Neutrophil (primary cell): ENCODE measurements at regions not wholly inside any gene's neighbourhood (a gene's known extent, or its start where the extent isn't known, plus 50 kb on each side); places are given as distances from the start of the nearest gene placed in this dataset.
"Not testable (repeated sequence)": the region's sequence is repeated elsewhere in the genome, so short reads cannot be mapped to it uniquely, and the experiment has no call there.

Source experiments
- H3K27ac ChIP-seq: fragments of 200-600 bp; sonication (generic); 2 replicates; pipeline ENCODE4 v1.5.1; 2016; ENCODE audit warnings: mild to moderate bottlenecking, moderate library complexity
- H3K27me3 ChIP-seq: fragments of 200-600 bp; sonication (generic); 2 replicates; pipeline ENCODE4 v1.6.0; 2016; ENCODE audit warnings: mild to moderate bottlenecking
- H3K36me3 ChIP-seq: fragments of 200-600 bp; sonication (generic); 2 replicates; pipeline ENCODE4 v1.5.1; 2017
- H3K4me1 ChIP-seq, 2 experiments: fragments of 200-600 bp in 1 of 2; sonication (generic) in 1 of 2; 1 replicate in 1 of 2; 2 replicates in 1 of 2; pipeline versions ENCODE4 v1.5.1 to v1.6.1; 2013 to 2016; ENCODE audit warnings: low read depth in 1 of 2, low read length in 1 of 2, mild to moderate bottlenecking in 1 of 2, moderate library complexity in 1 of 2; ENCODE audit not compliant: control insufficient read depth in 1 of 2, insufficient read depth in 1 of 2
- H3K4me3 ChIP-seq, 2 experiments: fragments of 200-600 bp in 1 of 2; sonication (generic) in 1 of 2; 1 replicate in 1 of 2; 2 replicates in 1 of 2; pipeline ENCODE4 v1.5.1; 2013 to 2016; ENCODE audit warnings: low read depth in 1 of 2, low read length in 1 of 2, mild to moderate bottlenecking in 1 of 2, moderate library complexity in 1 of 2
- H3K9me3 ChIP-seq: fragments of 200-600 bp; sonication (generic); 2 replicates; pipeline ENCODE4 v1.5.1; 2016
- TF ChIP-seq, protein P1 (sequence below): fragments of 200-600 bp; sonication (generic); IDR thresholded peaks from 2 replicates; pipeline ENCODE4 v1.5.1; 2016; ENCODE audit warnings: antibody characterized with exemption

GRCh38 chr5:17415321-17415758, 82.7 kb upstream of the TAF11L2 start:
- Histone ChIP-seq H3K4me3 (no peak overlapping the region), H3K9me3 (no peaks in the 10 kb centered on the region), H3K36me3 (no peaks in the 10 kb centered on the region), H3K27ac (no peak overlapping the region), H3K27me3 (no peaks in the 10 kb centered on the region), H3K4me1 (peaks cover 32 to 34% of the 10 kb centered on the region in 2 experiments)
- TF ChIP-seq, protein P1, sequence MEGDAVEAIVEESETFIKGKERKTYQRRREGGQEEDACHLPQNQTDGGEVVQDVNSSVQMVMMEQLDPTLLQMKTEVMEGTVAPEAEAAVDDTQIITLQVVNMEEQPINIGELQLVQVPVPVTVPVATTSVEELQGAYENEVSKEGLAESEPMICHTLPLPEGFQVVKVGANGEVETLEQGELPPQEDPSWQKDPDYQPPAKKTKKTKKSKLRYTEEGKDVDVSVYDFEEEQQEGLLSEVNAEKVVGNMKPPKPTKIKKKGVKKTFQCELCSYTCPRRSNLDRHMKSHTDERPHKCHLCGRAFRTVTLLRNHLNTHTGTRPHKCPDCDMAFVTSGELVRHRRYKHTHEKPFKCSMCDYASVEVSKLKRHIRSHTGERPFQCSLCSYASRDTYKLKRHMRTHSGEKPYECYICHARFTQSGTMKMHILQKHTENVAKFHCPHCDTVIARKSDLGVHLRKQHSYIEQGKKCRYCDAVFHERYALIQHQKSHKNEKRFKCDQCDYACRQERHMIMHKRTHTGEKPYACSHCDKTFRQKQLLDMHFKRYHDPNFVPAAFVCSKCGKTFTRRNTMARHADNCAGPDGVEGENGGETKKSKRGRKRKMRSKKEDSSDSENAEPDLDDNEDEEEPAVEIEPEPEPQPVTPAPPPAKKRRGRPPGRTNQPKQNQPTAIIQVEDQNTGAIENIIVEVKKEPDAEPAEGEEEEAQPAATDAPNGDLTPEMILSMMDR, result no peak

GRCh38 chr5:17416374-17416773, 81.7 kb upstream of the TAF11L2 start:
- H3K36me3 ChIP-seq, H3K27ac ChIP-seq, H3K9me3 ChIP-seq, H3K4me3 ChIP-seq, H3K27me3 ChIP-seq: not testable (repeated sequence)
- peaks cover 36 to 37% of the 10 kb centered on the region in 2 experiments for H3K4me1 ChIP-seq

DNA sequence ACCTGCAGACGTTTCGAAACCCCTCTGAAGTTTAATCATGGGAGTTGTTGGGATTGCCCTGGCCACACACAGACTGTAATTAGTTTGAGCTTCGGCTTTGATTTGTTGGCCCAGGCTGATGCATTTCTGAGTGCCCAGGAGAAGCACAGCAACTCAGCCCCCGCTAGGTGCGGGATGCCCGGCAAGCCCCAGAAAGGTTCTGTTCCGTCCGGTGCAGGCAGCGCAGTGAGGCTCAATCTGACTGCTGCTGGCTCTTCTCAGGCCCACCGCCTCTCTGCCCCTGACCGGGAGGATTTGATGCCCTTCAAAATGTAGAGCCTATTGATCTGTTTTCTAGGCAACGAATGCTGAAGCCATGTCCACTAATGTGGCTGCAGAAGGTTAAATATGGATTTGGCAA, 73.4 kb upstream of the TAF11L2 start:
- no peak overlapping the region for H3K4me3 ChIP-seq
- TF ChIP-seq, protein P1, result no peak

GRCh38 chr5:17425385-17426070, 72.5 kb upstream of the TAF11L2 start:
- Histone ChIP-seq H3K9me3 (no peaks in the 10 kb centered on the region), H3K4me1 (peaks cover 20% of the 10 kb centered on the region in 2 experiments), H3K4me3 (no peak overlapping the region), H3K27me3 (no peaks in the 10 kb centered on the region), H3K36me3 (no peaks in the 10 kb centered on the region), H3K27ac (no peak overlapping the region)
- TF ChIP-seq, protein P1, result no peak

More for the DNA sequence above, 73.4 kb upstream of the TAF11L2 start:
- no peak overlapping the region for H3K27ac ChIP-seq
- peaks cover 22 to 26% of the 10 kb centered on the region in 2 experiments for H3K4me1 ChIP-seq
- H3K9me3 ChIP-seq, result no peaks in the 10 kb centered on the region
- no peaks in the 10 kb centered on the region for H3K27me3 ChIP-seq
- H3K36me3 ChIP-seq, result no peaks in the 10 kb centered on the region

DNA sequence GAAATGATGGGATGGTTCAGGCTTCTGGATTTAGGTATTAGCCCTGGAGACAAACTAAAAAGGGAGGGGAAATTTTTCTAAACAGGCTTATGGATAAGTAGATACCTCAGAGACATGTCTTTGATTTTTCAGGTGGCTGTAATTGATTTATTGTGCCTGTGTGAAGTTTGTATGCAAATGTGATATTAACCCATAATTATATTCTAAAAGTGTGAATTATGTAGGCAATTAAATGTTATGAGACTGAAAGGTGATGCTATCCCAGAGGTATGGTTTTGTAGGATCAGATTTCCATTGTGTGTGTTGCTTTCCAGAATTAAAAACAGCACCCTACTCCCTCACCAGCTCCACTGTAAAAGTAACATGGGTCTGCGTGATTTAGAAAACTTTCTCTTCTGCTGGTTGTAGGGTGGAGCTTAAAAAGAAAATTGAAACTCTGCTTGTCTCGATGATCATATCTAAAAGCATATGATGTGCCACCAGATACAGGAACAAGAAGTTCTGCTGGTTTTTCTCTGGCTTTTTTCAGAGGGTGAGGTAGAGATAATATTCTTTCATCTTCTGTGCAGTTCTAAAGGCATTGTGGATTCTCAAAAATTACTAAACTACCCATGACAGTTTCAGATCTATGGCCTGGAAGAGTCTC, 71.8 kb upstream of the TAF11L2 start:
- H3K27me3 ChIP-seq, result no peaks in the 10 kb centered on the region
- no peak overlapping the region for H3K27ac ChIP-seq
- peaks cover 23 to 27% of the 10 kb centered on the region in 2 experiments for H3K4me1 ChIP-seq
- H3K9me3 ChIP-seq, result no peaks in the 10 kb centered on the region
- H3K36me3 ChIP-seq, result no peaks in the 10 kb centered on the region
- TF ChIP-seq, protein P1, result no peak
- no peak overlapping the region for H3K4me3 ChIP-seq

GRCh38 chr5:17428176-17428800, 69.7 kb upstream of the TAF11L2 start:
- Histone ChIP-seq H3K36me3 (no peaks in the 10 kb centered on the region), H3K27ac (peak overlapping the region; percentile 53), H3K4me3 (no peak overlapping the region), H3K4me1 (peaks cover 42 to 45% of the 10 kb centered on the region in 2 experiments), H3K9me3 (no peaks in the 10 kb centered on the region), H3K27me3 (no peaks in the 10 kb centered on the region)
- TF ChIP-seq, protein P1, result no peak
